ENCODE measurements at regions not wholly inside any gene's neighbourhood (a gene's known extent, or its start where the extent isn't known, plus 50 kb on each side); places are given as distances from the start of the nearest gene placed in this dataset.

GRCh38 chr3:163957072-163957471, 1121.2 kb downstream of the SI start:
- Histone ChIP-seq H4K20me1 (replicated peaks; ENCODE audit: control insufficient read depth, extremely low read depth, insufficient read depth, low read length) (no peaks in the 10 kb centered on the region), H3K27me3 (ENCODE audit: control insufficient read depth in 2 of 2, insufficient read depth in 2 of 2, low read length in 2 of 2) (no peaks in the 10 kb centered on the region), H2AFZ (ENCODE audit: low read depth, low read length) (no peak overlapping the region), H3K9ac (replicated peaks; ENCODE audit: extremely low read depth, insufficient read depth, low read length) (no peak overlapping the region), H3K27ac (ENCODE audit: insufficient read depth, low read depth, low read length) (no peak overlapping the region), H3K36me3 (ENCODE audit: control insufficient read depth in 2 of 2, extremely low read depth in 1 of 2, insufficient read depth in 2 of 2, low read length in 2 of 2) (no peaks in the 10 kb centered on the region), H3K9me1 (replicated peaks; ENCODE audit: control insufficient read depth, extremely low read depth, insufficient read depth, low read length) (no peaks in the 10 kb centered on the region), H3K79me2 (ENCODE audit: control insufficient read depth, insufficient read depth, low read length) (no peaks in the 10 kb centered on the region), H3K4me1 (ENCODE audit: control insufficient read depth, extremely low read depth, insufficient read depth, low read length) (no peaks in the 10 kb centered on the region), H3K9me3 (replicated peaks; ENCODE audit: control insufficient read depth, insufficient read depth, low read length) (no peaks in the 10 kb centered on the region), H3K4me2 (ENCODE audit: insufficient read depth, low read length) (no peak overlapping the region), H3K4me3 (replicated peaks in 1 of 3; ENCODE audit: insufficient read depth in 1 of 3, low read depth in 1 of 3, low read length in 3 of 3) (no peak overlapping the region)
- no peak for TF ChIP-seq EZH2 (IDR thresholded peaks at IDR 0.05; ENCODE audit: borderline replicate concordance, low read depth, low read length, severe bottlenecking)
- no peak for TF ChIP-seq MAX (IDR thresholded peaks at IDR 0.05; ENCODE audit: insufficient read depth, insufficient read length)
- no peak for TF ChIP-seq POLR2AphosphoS5 (IDR thresholded peaks at IDR 0.05; ENCODE audit: insufficient read depth, low read depth, low read length)
- ChIA-PET POLR2A (no interaction called here), CTCF (interaction anchor here (1.1 kb wide), 1 partner anchor 49 kb away, joined by 3 read pairs; no protein-coding TSS in a partner anchor)
- DNase-seq (ENCODE audit: low read depth, low spot score) (no peak), FAIRE-seq (no peak)
- intact Hi-C loops (cut with micrococcal nuclease) (no loop called here), dilution Hi-C loops (cut with MboI; ENCODE audit: extremely low pct_ligation_motif_present, low sequenced_read_pairs) (no loop called here)
- BruUV-seq (replicated peaks): no TSS peak

- POLR2A ChIA-PET: no interaction called here
These were observed 1124.8 kb downstream of the SI start for GRCh38 chr3:163953526-163953925.

More at GRCh38 chr3:163953526-163953925, 1124.8 kb downstream of the SI start:
- Histone ChIP-seq H3K36me3 (ENCODE audit: control insufficient read depth in 2 of 2, extremely low read depth in 1 of 2, insufficient read depth in 2 of 2, low read length in 2 of 2) (no peaks in the 10 kb centered on the region), H3K27ac (ENCODE audit: insufficient read depth, low read depth, low read length) (no peak overlapping the region), H2AFZ (ENCODE audit: low read depth, low read length) (no peak overlapping the region), H3K4me3 (replicated peaks in 1 of 3; ENCODE audit: insufficient read depth in 1 of 3, low read depth in 1 of 3, low read length in 3 of 3) (no peak overlapping the region), H3K4me2 (ENCODE audit: insufficient read depth, low read length) (no peak overlapping the region), H3K79me2 (ENCODE audit: control insufficient read depth, insufficient read depth, low read length) (no peaks in the 10 kb centered on the region), H3K4me1 (ENCODE audit: control insufficient read depth, extremely low read depth, insufficient read depth, low read length) (no peaks in the 10 kb centered on the region), H3K9me1 (replicated peaks; ENCODE audit: control insufficient read depth, extremely low read depth, insufficient read depth, low read length) (no peaks in the 10 kb centered on the region), H3K9ac (replicated peaks; ENCODE audit: extremely low read depth, insufficient read depth, low read length) (no peak overlapping the region), H4K20me1 (replicated peaks; ENCODE audit: control insufficient read depth, extremely low read depth, insufficient read depth, low read length) (no peaks in the 10 kb centered on the region), H3K27me3 (ENCODE audit: control insufficient read depth in 2 of 2, insufficient read depth in 2 of 2, low read length in 2 of 2) (no peaks in the 10 kb centered on the region), H3K9me3 (replicated peaks; ENCODE audit: control insufficient read depth, insufficient read depth, low read length) (no peaks in the 10 kb centered on the region)
- CTCF ChIA-PET: no interaction called here
- FAIRE-seq (no peak), DNase-seq (ENCODE audit: low read depth, low spot score) (no peak)
- intact Hi-C loops (cut with micrococcal nuclease): no loop called here
- dilution Hi-C loops (cut with MboI; ENCODE audit: extremely low pct_ligation_motif_present, low sequenced_read_pairs): no loop called here
- BruUV-seq (replicated peaks): no TSS peak
- TF ChIP-seq CTCF (IDR thresholded peaks at IDR 0.05; ENCODE audit: extremely low read depth in 1 of 2, insufficient read depth in 1 of 2, low read depth in 1 of 2, low read length in 2 of 2): no peak
- TF ChIP-seq GATA2 (IDR thresholded peaks at IDR 0.05; ENCODE audit: insufficient read depth, insufficient read length, low read depth, low read length): no peak
- no peak for TF ChIP-seq MYC (IDR thresholded peaks at IDR 0.05; ENCODE audit: low read depth, low read length)
- no peak for TF ChIP-seq FOS (IDR thresholded peaks at IDR 0.05; ENCODE audit: borderline replicate concordance, insufficient read depth, low read length)
- no peak for TF ChIP-seq MAX (IDR thresholded peaks at IDR 0.05; ENCODE audit: insufficient read depth, insufficient read length)
- TF ChIP-seq EZH2 (IDR thresholded peaks at IDR 0.05; ENCODE audit: borderline replicate concordance, low read depth, low read length, severe bottlenecking): no peak
- no peak for TF ChIP-seq POLR2A (IDR thresholded peaks at IDR 0.05; ENCODE audit: low read depth, low read length)

All from endothelial cell of umbilical vein (primary cell).